Right kidney (tissue), 1 donor: ENCODE measurements at regions not wholly inside any gene's neighbourhood (a gene's known extent, or its start where the extent isn't known, plus 50 kb on each side); places are given as distances from the start of the nearest gene placed in this dataset.
"Not testable (repeated sequence)": the region's sequence is repeated elsewhere in the genome, so short reads cannot be mapped to it uniquely, and the experiment has no call there.

Source experiments
- DNase-seq: peaks from one replicate; pipeline ENCODE4 v3.0.0-alpha.2; 2016

GRCh38 chrX:3435057-3435456, 88.6 kb upstream of the MXRA5 start:
- DNase-seq = no peak

- DNase-seq = no peak
These were observed 82.3 kb upstream of the MXRA5 start for GRCh38 chrX:3428792-3429191.

- DNase-seq = no peak
These were observed 80.1 kb upstream of the MXRA5 start for GRCh38 chrX:3426552-3426951.

- DNase-seq = peak; percentile 0
These were observed 78.6 kb upstream of the MXRA5 start for GRCh38 chrX:3425031-3425430.

DNA sequence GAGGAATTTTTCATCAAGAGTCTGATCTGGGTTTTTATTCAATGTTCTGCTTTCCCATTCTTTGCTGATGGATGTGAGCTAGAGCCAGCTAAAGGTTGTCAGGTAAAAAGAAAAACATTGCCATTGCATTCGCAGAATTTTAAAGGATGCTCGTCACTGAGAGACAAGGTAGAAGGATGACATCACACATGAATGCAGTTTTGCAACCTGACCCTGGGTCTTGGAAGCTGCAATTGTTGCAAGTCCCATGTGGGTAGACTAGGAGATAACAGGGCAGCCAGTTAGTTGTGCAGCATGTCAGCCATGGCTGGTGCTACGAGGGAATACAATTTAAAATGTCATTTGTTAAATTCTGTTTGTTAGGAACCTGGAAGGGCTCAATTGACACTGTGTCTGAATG, 73.9 kb upstream of the MXRA5 start:
- DNase-seq = no peak

DNA sequence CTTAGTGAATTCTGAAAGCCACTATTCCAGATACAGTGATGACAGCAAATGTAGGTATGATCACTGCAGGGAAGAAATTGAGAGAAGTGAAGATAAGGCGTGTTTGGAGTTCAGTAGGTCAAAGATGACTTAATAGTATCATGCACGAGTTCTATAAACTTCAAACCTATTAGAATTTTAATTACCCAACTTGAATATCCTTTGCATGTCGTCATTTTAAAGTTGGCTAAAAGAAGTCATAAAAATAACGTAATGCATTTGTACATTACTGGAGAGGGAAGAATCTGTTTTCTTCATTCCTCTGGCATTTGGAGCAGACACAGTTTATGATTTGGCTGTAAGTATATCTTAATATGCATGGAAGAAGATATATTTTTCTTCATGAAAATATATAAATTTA, 68.6 kb upstream of the MXRA5 start:
- DNase-seq = no peak

DNA sequence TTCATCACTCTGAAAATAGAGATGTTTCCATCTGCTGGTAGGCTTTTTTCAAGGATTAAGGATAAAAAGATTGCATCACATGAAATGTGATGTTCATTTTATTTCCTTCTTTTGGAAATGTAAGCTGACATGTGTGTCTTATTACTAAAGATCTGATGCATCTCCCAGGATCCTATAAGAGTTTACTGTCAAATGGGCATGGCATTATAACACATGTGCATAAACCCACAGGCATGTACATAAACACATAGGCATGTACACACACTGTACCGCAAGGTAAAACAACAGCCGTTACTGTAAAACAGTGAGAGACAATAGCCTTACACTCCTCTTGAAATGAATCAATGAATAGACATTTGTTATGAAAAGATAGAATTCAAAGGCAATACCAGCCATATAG, 65.2 kb upstream of the MXRA5 start:
- not testable (repeated sequence) for DNase-seq

DNA sequence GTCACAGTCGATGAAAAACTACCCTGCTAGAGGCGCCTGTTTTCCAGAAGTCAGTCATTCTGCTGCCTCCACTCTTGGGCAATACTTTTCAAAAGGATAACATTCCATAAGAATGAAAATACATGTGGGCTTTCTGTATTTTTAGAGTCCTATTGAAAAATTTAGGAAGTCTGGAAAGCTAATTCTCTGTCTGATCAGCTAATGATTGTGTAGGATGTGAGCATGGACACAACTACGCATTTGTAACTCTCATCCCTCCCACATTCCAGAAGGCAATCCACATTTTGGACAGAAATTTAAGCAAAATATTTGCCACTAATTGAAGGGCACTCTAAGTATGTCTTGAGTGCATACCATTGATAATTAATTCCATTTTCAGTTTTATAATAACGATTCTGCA, 63.5 kb upstream of the MXRA5 start:
- not testable (repeated sequence) for DNase-seq

DNA sequence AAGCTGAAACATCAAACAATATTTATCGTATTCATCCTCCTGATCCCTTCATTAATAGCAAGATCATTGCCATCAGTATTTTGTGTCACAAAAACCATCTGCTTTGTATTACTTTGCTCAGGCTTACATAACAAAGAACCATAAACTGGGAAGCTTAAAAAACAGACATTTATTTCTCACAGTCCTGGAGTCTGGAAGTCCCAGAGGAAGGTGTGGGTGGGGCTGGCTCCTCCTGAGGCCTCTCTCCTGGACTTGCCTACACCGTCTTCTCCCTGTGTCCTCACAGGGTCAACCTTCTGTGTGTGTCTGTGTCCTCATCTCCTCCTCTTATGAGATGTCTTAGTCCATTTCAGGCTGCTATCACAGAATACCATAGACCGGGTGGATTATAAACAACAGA, 61.3 kb upstream of the MXRA5 start:
- no peak for DNase-seq

DNA sequence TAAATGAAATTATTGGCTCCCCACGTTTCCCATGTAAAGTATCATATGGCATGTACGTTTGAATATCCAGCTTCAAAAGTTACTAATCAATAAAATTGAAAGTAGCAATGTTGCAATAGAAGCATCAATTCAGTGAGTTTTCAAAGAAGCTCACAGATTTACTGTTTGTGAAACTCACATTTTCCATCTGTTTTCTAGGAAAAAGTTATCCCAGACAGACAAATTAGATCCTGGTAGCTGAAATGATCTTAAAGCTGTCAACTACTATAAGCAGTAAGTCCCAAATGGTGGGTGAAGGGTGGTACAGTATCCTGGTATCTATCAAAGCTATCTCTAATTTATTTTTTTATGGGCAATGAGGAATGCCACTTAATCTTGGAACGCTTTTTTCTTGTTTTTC, 60.7 kb upstream of the MXRA5 start:
- no peak for DNase-seq

- no peak for DNase-seq
These were observed 57.3 kb upstream of the MXRA5 start for GRCh38 chrX:3403748-3404147.
